HG02981 (cell line): ENCODE measurements at regions not wholly inside any gene's neighbourhood (a gene's known extent, or its start where the extent isn't known, plus 50 kb on each side); places are given as distances from the start of the nearest gene placed in this dataset.
A peak's percentile ranks its signal among the peaks of the same experiment; 100 is the strongest.
"Not testable (repeated sequence)": the region's sequence is repeated elsewhere in the genome, so short reads cannot be mapped to it uniquely, and the experiment has no call there.

Source experiments
- ATAC-seq: cut with Tn5 transposase; IDR thresholded peaks from one replicate; pipeline ENCODE4 v1.9.1; 2021; ENCODE audit warnings: mild to moderate bottlenecking, moderate library complexity; ENCODE audit not compliant: unreplicated experiment

- ATAC-seq, result no peak
Observed at GRCh38 chr7:113784316-113784715, 134.5 kb downstream of the PPP1R3A start.

GRCh38 chr7:113783403-113783802 is 135.4 kb downstream of the PPP1R3A start:
- no peak for ATAC-seq

- no peak for ATAC-seq
Observed at GRCh38 chr7:113775804-113776203, 143.0 kb downstream of the PPP1R3A start.

- no peak for ATAC-seq
Observed at GRCh38 chr7:113775401-113775800, 143.4 kb downstream of the PPP1R3A start.

GRCh38 chr7:113774182-113774807 is 144.5 kb downstream of the PPP1R3A start:
- peak; percentile 88 for ATAC-seq

GRCh38 chr7:113770146-113770738 is 148.6 kb downstream of the PPP1R3A start:
- no peak for ATAC-seq

- no peak for ATAC-seq
Observed at GRCh38 chr7:113768387-113768786, 150.4 kb downstream of the PPP1R3A start.

GRCh38 chr7:113764401-113765035 is 154.3 kb downstream of the PPP1R3A start:
- no peak for ATAC-seq

- ATAC-seq, result no peak
Observed at GRCh38 chr7:113763226-113763625, 155.6 kb downstream of the PPP1R3A start.

GRCh38 chr7:113756250-113756649 is 162.6 kb downstream of the PPP1R3A start:
- ATAC-seq, result no peak

- ATAC-seq, result no peak
Observed at GRCh38 chr7:113752689-113753088, 166.1 kb downstream of the PPP1R3A start.

GRCh38 chr7:113752289-113752688 is 166.5 kb downstream of the PPP1R3A start:
- no peak for ATAC-seq

GRCh38 chr7:113751547-113751946 is 167.3 kb downstream of the PPP1R3A start:
- no peak for ATAC-seq

GRCh38 chr7:113748385-113748784 is 170.4 kb downstream of the PPP1R3A start:
- not testable (repeated sequence) for ATAC-seq

GRCh38 chr7:113742946-113743431 is 175.8 kb downstream of the PPP1R3A start:
- not testable (repeated sequence) for ATAC-seq

GRCh38 chr7:113742377-113742776 is 176.4 kb downstream of the PPP1R3A start:
- no peak for ATAC-seq

GRCh38 chr7:113731571-113731970 is 187.2 kb downstream of the PPP1R3A start:
- ATAC-seq, result no peak

GRCh38 chr7:113730309-113730955 is 188.4 kb downstream of the PPP1R3A start:
- no peak for ATAC-seq

- ATAC-seq, result no peak
Observed at GRCh38 chr7:113727486-113727885, 191.3 kb downstream of the PPP1R3A start.

GRCh38 chr7:113722006-113722405 is 196.8 kb downstream of the PPP1R3A start:
- ATAC-seq, result no peak

GRCh38 chr7:113717739-113718138 is 201.1 kb downstream of the PPP1R3A start:
- no peak for ATAC-seq
